NCI-H526 (cell line): ENCODE measurements at regions not wholly inside any gene's neighbourhood (a gene's known extent, or its start where the extent isn't known, plus 50 kb on each side); places are given as distances from the start of the nearest gene placed in this dataset.

Experiments used
- DNase-seq, 2 experiments: peaks; one replicate each; lab custom pipeline; 2025; lab: John Stamatoyannopoulos, UW

GRCh38 chr1:232445361-232446106, 184.4 kb downstream of the SIPA1L2 start:
- no peak for DNase-seq

GRCh38 chr1:232443372-232443771, 186.6 kb downstream of the SIPA1L2 start:
- no peak for DNase-seq

- DNase-seq = no peak
Observed at GRCh38 chr1:232441036-232441411, 188.9 kb downstream of the SIPA1L2 start.

GRCh38 chr1:232440325-232441035, 189.5 kb downstream of the SIPA1L2 start:
- no peak for DNase-seq

GRCh38 chr1:232439011-232439410, 190.9 kb downstream of the SIPA1L2 start:
- no peak for DNase-seq

GRCh38 chr1:232438476-232438875, 191.5 kb downstream of the SIPA1L2 start:
- DNase-seq = no peak

- DNase-seq = no peak
Observed at GRCh38 chr1:232437510-232437909, 192.4 kb downstream of the SIPA1L2 start.

- DNase-seq = no peak
Observed at GRCh38 chr1:232435729-232436128, 194.2 kb downstream of the SIPA1L2 start.

GRCh38 chr1:232432313-232432712, 197.6 kb downstream of the SIPA1L2 start:
- no peak for DNase-seq

- no peak for DNase-seq
Observed at GRCh38 chr1:232431748-232432147, 198.2 kb downstream of the SIPA1L2 start.

- DNase-seq = no peak
Observed at GRCh38 chr1:232431326-232431725, 198.6 kb downstream of the SIPA1L2 start.

GRCh38 chr1:232430467-232430866, 199.5 kb downstream of the SIPA1L2 start:
- no peak for DNase-seq

- no peak for DNase-seq
Observed at GRCh38 chr1:232428786-232429530, 201.0 kb downstream of the SIPA1L2 start.

GRCh38 chr1:232428036-232428645, 201.8 kb downstream of the SIPA1L2 start:
- DNase-seq = no peak

GRCh38 chr1:232426801-232427200, 203.1 kb downstream of the SIPA1L2 start:
- DNase-seq = no peak

GRCh38 chr1:232425421-232425820, 204.5 kb downstream of the SIPA1L2 start:
- DNase-seq = no peak

- no peak for DNase-seq
Observed at GRCh38 chr1:232423591-232423990, 206.3 kb downstream of the SIPA1L2 start.

GRCh38 chr1:232422898-232423297, 207.0 kb downstream of the SIPA1L2 start:
- DNase-seq = no peak

GRCh38 chr1:232422098-232422497, 207.8 kb downstream of the SIPA1L2 start:
- DNase-seq = no peak

- DNase-seq = peak in 1 of 2 experiments; percentile 13
Observed at GRCh38 chr1:232421143-232421796, 208.7 kb downstream of the SIPA1L2 start.

GRCh38 chr1:232417636-232418248, 212.2 kb downstream of the SIPA1L2 start:
- DNase-seq = no peak
